Prostate gland (tissue), 2 donors: ENCODE measurements at regions not wholly inside any gene's neighbourhood (a gene's known extent, or its start where the extent isn't known, plus 50 kb on each side); places are given as distances from the start of the nearest gene placed in this dataset.

Source experiments
- DNase-seq: peaks from one replicate; pipeline ENCODE4 v3.0.0-alpha.2; 2019; ENCODE audit warnings: low spot score
- H3K27ac ChIP-seq, 2 donors: fragments of 200-600 bp; sonication (generic); 2 replicates each; pipeline ENCODE4 v1.5.1; 2017 to 2019
- H3K27me3 ChIP-seq: fragments of 200-600 bp; sonication (generic); replicated peaks from 2 replicates; pipeline ENCODE4 v1.5.1; 2019; ENCODE audit not compliant: insufficient read depth
- H3K36me3 ChIP-seq, 2 donors: fragments of 200-600 bp; sonication (generic); 1 replicate in 1 of 2; 2 replicates in 1 of 2; pipeline versions ENCODE4 v1.5.1 to v1.8.1; 2017 to 2019
- H3K4me1 ChIP-seq: fragments of 200-600 bp; sonication (generic); replicated peaks from 2 replicates; pipeline ENCODE4 v1.5.1; 2019
- H3K4me3 ChIP-seq, 2 donors: fragments of 200-600 bp; sonication (generic); 2 replicates each; pipeline ENCODE4 v1.5.1; 2017 to 2019
- H3K9me3 ChIP-seq: fragments of 200-600 bp; sonication (generic); 2 replicates; pipeline ENCODE4 v1.5.1; 2017
- CTCF ChIP-seq, 4 experiments: fragments of 200-600 bp in 2 of 4; fragments of 450-650 bp in 2 of 4; sonication (generic) in 2 of 4; IDR thresholded peaks; 1 replicate in 3 of 4; 2 replicates in 1 of 4; pipeline ENCODE4 v1.5.1; 2016 to 2019; ENCODE audit warnings: antibody characterized with exemption in 4 of 4, mild to moderate bottlenecking in 2 of 4, moderate library complexity in 2 of 4
- POLR2A ChIP-seq: fragments of 450-650 bp; IDR thresholded peaks from one replicate; pipeline ENCODE4 v1.6.1; 2016; ENCODE audit warnings: antibody characterized with exemption, mild to moderate bottlenecking
- POLR2AphosphoS5 ChIP-seq: sonication (generic); formaldehyde crosslinking; IDR thresholded peaks from one replicate; pipeline ENCODE4 v1.6.1; 2017; ENCODE audit warnings: antibody characterized with exemption
- WGBS: methylation state at CpG from one replicate; pipeline ENCODE4 v1.1.5; 2018; 5-methylcytosine and 5-hydroxymethylcytosine counted together
- intact Hi-C: fragments of 100-400 bp; cut with DNase I; formaldehyde crosslinking; loops from one replicate; pipeline ENCODE4 v1.14.2; 2022

GRCh38 chr6:118750143-118750542 lies 98.8 kb upstream of the CEP85L start:
- Histone ChIP-seq H3K4me1 (no peaks in the 10 kb centered on the region), H3K36me3 (no peaks in the 10 kb centered on the region), H3K4me3 (no peak overlapping the region), H3K27me3 (no peaks in the 10 kb centered on the region), H3K9me3 (no peaks in the 10 kb centered on the region), H3K27ac (no peak overlapping the region)
- intact Hi-C loops, result no loop called here
- TF ChIP-seq POLR2AphosphoS5 (no peak), POLR2A (no peak), CTCF (IDR thresholded peaks at IDR 0.05) (no peak)
- WGBS, result 66% methylated on average over 2 of the region's 2 CpGs
- no peak for DNase-seq

- no peak for DNase-seq
- Histone ChIP-seq H3K27me3 (no peaks in the 10 kb centered on the region), H3K27ac (no peak overlapping the region), H3K4me3 (no peak overlapping the region), H3K9me3 (no peaks in the 10 kb centered on the region), H3K36me3 (no peaks in the 10 kb centered on the region), H3K4me1 (no peaks in the 10 kb centered on the region)
- TF ChIP-seq CTCF (IDR thresholded peaks at IDR 0.05) (no peak), POLR2AphosphoS5 (no peak), POLR2A (no peak)
- WGBS, result 28% methylated on average over 9 of the region's 9 CpGs
- intact Hi-C loops, result no loop called here
These were observed 97.1 kb upstream of the CEP85L start for GRCh38 chr6:118748311-118749062.

GRCh38 chr6:118746825-118747174 lies 95.4 kb upstream of the CEP85L start:
- no peaks in the 10 kb centered on the region for H3K4me1 ChIP-seq
- no peaks in the 10 kb centered on the region for H3K27me3 ChIP-seq
- H3K9me3 ChIP-seq, result no peaks in the 10 kb centered on the region
- H3K27ac ChIP-seq, result no peak overlapping the region
- H3K36me3 ChIP-seq, result no peaks in the 10 kb centered on the region
- intact Hi-C loops, result no loop called here
- TF ChIP-seq CTCF (IDR thresholded peaks at IDR 0.05), result no peak
- no peak for TF ChIP-seq POLR2AphosphoS5
- no peak for TF ChIP-seq POLR2A
- H3K4me3 ChIP-seq, result no peak overlapping the region
- DNase-seq, result no peak

GRCh38 chr6:118746145-118746824 lies 94.9 kb upstream of the CEP85L start:
- WGBS, result 73% methylated on average over 6 of the region's 6 CpGs
- no peak for DNase-seq
- H3K4me3 ChIP-seq, result no peak overlapping the region
- no peaks in the 10 kb centered on the region for H3K36me3 ChIP-seq
- H3K27ac ChIP-seq, result no peak overlapping the region
- intact Hi-C loops, result no loop called here
- H3K27me3 ChIP-seq, result no peaks in the 10 kb centered on the region
- no peaks in the 10 kb centered on the region for H3K4me1 ChIP-seq
- no peaks in the 10 kb centered on the region for H3K9me3 ChIP-seq
- TF ChIP-seq POLR2A, result no peak
- no peak for TF ChIP-seq POLR2AphosphoS5
- TF ChIP-seq CTCF (IDR thresholded peaks at IDR 0.05), result no peak

- intact Hi-C loops, result no loop called here
- Histone ChIP-seq H3K36me3 (no peaks in the 10 kb centered on the region), H3K27me3 (no peaks in the 10 kb centered on the region), H3K27ac (no peak overlapping the region), H3K4me1 (no peaks in the 10 kb centered on the region), H3K9me3 (no peaks in the 10 kb centered on the region), H3K4me3 (no peak overlapping the region)
- DNase-seq, result no peak
- WGBS, result 85% methylated on average over 7 of the region's 7 CpGs
- TF ChIP-seq CTCF (IDR thresholded peaks at IDR 0.05) (no peak), POLR2A (no peak), POLR2AphosphoS5 (no peak)
These were observed 93.8 kb upstream of the CEP85L start for GRCh38 chr6:118745156-118745555.
